ENCODE measurements at regions not wholly inside any gene's neighbourhood (a gene's known extent, or its start where the extent isn't known, plus 50 kb on each side); places are given as distances from the start of the nearest gene placed in this dataset.
"Not testable (repeated sequence)": the region's sequence is repeated elsewhere in the genome, so short reads cannot be mapped to it uniquely, and the experiment has no call there.

DNA sequence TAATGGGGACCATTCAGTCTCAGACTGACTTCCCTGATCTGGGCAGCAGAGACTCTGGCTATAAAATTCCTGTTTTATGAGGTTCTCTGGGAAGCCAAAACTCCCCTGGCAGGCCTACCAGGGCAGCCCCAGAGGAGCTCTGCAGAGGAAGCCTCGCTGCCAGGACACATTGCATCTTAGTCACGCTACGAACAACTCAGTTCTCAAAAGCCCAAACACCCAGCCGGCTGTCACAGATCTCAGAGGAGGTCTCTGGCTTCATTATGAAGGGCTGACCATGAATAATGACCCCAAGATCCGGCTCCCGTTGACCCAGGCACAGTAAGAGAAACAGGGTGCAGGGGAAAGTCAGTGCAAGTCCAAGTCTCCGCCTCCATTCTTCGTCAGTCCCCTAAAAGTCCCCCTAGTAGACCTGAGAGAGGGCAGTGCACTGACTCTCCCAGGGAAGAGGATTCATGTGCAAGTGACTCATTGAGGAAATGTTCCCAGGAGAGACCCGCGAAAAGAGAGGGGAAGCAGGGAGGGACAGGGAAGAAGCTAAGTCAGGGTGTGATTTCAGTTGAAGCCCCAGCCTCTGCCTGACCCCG is 212.3 kb downstream of the CYP26B1 start:
- no peak for DNase-seq

DNA sequence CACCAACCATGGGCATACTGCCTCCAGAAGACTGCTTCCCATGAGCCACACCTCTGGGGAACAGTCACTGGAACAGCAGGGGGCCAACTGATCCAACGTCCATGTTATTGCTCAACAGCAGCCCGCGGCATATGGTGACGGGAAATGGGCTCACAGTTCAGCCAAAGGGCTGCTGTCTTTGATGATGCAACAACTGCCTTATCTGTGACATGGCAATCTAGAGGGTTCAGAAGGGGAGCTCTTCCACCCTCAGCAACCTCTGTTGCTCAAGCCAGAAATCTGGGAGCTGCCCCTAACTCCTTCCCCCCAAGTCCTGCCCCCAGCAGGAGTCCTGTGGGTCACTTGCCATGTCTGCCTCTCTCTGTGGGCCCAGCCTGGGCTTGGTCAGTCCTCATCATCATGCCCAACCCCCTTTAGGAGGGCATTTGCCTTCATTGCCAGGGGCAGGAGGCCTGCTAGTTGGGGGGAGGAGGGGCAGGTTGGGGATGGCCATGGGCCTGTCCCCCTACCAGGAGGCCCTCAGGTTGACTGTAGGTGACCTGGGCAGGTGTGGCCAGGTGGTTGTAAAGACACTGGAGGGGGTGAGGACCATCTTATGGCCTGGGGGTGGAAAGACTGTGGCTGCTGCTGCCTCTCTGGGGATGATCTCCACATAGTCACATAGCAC is 212.9 kb downstream of the CYP26B1 start:
- DNase-seq, result no peak

DNA sequence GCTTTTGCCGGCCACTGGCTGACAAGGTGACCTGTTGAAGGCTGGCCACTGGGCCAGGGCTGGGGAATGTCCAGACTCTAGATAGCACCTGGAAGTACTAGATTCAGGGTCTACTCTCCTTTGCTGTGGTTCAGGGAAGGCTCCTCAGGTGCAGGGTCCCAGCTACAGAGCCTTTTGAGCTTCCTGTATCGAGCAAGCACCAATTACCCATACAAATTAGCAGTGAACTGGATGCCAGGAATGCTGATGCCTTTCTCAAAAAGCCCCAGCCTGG is 213.4 kb downstream of the CYP26B1 start:
- DNase-seq, result no peak

DNA sequence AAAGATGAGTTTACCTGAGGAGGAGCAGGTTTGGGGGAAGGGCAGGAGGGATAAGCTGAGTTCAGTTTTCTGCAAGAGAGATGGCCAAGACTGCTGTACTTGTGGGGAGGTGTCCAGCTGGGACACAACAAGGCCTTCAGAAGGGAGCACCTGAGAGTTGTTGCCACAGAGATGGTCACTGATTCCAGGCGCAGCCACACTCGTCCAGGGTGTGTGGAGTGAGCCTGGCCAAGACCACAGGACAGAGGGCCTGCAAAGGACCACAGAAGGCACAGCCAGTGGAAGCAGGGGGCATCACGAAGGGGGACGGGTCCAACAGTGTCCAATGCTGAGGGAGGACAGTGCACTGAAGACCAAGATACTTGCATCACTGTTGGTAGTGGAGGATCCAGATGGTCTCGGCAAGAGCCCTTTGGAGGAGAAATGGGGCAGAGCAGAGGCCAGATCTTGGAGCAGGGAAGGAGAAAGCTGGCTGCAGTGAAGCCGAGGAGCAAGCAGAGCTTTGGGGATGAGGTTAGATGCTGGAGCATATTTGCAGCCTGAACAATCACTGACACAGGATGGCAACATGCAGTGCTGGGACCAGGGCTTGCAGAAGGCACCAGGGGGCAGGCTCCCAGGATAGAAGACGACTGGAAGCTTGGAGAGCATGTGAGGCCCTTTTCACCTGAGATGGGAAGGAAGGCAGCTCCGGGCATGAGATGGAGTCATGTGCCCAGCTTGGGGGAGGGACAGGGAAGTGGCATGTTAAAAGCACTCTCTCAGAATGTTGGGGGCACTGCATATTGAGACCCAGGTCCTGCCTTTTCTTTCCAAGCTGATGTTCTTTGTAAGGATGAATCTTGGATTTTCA is 214.0 kb downstream of the CYP26B1 start:
- DNase-seq, result no peak

DNA sequence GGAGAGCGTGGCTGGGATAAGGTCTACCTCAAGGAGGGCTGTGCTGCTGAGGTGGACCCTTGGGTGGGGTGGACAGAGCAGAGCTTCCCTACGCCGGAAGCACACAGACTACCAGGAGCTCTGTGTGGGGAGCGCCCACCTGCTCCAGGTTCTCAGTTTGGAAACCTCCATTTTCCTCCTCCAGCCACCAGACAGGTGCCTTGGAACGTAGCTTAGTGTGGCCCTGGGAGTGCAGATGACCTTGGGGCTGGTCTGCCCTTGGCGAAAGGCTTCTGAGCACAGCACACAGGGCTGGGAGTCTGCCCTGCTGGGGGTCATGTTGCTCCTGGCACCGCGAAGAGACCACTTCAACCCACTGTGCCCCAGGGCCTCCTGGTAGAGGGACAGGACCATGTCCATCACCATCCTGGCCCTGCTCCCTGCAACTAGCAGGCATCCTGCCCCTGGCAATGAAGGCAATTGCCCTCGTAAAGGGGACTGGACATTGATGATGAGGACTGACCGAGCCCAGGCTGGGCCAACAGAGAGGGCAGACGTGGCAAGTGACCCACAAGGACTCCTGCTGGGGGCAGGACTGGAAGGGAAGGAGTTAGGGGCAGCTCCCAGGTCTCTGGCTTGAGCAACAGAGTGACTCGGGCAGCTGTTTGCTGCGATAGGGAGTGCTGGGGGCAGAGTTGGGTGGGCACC is 214.7 kb downstream of the CYP26B1 start:
- DNase-seq, result no peak

DNA sequence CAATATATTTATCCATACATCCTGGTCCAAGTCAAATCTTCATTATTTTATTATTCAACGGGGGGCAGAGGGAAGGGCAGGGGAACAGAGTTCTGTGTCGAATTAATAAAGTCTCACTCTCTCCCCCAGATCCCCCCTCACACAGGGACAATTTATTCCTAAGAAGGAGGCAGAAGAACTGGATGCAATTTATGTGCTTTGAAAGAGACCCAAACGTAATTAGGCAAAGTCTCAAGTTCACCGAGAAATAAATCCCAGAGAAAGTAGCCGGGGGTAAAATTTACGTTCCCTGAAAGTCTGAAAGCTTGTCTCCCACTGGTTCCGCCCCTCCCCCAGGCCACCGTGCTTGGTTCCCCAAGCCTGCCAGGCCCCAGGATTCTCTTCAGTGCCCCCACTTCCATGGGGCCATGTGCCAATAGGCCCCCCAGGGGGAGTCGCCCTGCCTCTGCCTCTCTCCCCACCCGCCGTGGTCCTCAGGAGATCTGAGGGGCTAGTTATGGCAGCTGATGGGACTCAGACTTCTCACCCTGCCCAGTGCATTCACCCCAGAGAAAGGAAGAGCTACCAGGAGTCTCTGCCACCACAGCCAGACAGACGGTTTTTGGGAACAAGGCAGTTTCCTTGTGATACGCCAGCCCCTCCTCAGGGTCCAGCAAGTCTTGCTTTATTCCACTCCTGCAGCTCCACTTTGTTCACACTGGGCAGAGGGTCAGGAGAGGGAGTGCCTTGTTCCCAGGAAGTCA is 215.5 kb downstream of the CYP26B1 start:
- no peak for DNase-seq

DNA sequence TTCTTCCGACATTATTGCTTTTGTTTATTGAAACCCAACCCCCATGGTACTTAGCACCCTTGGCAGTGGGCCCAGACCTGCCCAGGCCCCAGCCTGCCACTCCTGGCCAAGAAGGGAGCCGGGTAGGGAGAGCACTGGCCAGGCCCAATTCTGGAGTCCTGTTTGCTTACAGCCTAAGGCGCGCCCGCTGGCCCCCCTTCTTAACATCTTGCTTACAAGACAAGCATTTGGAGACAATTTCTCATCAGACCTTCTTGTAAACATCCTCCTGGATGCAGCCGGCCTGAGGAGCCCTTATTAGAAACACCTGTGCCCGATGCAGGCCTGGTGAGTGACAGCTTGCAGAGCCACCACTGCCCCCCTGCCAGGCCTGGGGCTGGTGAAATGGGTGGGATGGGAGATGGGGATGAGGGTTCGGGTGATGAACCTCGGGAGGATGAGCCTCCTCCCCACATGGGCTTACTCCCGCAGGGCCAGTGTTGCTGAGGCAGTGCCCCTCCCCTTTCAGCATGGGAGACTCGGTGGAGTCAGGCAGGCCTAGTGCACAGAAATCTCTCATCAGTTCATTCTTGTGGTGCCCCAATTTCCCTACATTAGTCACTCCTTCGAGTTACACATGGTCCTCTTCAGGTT is 217.5 kb downstream of the CYP26B1 start:
- no peak for DNase-seq

DNA sequence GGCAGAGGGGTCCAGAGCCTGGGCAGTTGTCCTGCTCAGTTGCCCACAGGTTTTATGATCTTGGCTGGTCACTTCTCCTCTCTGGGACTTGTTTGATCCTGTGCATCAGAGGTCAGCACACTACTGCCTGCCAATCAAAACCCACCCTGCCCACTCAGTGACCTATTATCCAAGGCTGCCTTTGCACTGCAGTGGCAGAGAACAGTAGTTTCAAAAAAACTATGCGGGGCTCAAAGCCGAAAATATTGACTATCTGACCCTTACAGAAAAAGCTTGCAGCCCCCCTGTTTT is 218.2 kb downstream of the CYP26B1 start:
- DNase-seq, result no peak

DNA sequence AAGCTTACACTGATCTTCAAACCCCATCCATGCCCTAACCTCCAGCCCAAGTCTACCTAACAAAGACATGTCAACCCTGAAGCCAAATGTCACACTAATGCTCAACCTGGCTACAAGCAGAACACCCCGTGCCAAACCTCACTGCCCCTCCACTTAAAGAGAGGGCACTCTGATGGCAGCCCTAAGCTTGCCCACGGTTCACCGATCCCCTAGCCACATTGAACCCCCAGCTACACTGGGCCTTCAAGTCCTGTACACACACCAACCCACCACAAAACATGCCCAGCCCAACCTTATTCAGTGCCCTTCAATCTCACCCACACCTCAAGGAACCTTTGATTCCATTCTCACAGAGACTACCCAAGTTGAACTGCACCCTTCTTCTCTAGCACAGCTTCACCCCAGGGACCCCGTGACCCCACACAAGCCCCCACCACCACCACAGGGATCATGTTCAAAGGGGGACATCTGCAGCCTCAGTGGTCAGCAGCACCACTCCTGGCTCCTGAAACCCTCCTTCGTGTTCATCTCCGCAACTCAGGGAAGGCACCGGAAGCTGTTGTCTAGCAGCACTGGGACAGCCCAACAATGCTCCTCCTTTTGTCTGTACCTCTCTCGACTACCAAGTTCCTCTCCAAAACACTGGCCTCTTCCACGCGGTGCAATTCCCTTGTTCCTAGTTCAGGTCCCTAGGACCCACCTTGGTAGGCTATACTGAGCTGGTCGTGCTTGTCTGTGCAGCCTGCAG is 218.8 kb downstream of the CYP26B1 start:
- no peak for DNase-seq

DNA sequence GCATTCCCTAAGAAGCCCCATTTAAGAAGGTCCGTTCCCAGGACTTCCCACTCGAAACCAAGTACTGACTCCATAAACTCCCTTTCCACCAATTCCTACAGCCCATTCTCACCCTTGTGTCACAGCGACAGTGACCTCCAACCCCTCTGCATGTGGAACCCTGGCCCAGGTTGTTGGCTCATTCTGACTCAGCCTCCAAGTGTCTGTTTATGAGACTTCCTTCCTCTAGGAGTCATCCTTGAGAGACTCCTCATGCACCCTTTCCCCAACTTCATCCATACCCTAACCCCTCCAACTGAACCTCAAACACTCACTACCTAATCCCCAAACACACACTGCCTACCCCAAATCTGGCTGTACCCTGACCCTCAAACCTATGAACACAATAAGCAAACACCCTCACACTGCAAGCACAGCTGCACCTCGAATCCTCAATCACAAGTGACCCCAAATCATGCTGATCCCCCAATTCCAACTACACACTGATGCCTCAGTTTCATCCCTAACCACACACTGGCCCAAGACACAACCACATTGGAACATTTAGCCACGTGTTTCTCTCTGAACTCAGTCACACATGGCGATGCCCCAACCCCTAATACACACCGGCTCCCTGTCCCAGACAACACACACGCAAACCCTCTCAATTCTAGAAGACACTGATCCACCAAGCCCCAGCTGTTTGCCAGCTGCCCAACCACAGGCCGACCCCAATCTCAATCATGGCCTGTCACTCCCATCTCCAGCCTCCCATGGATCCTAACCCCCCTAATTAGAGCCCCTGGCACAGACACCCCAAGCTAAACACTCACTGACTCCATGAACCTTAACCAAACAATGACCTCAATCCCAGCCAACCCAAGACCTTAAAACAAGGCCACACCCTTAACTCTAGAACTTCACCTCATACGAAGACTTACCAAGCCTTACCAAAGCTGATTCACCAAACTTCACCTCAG is 219.6 kb downstream of the CYP26B1 start:
- DNase-seq, result no peak

DNA sequence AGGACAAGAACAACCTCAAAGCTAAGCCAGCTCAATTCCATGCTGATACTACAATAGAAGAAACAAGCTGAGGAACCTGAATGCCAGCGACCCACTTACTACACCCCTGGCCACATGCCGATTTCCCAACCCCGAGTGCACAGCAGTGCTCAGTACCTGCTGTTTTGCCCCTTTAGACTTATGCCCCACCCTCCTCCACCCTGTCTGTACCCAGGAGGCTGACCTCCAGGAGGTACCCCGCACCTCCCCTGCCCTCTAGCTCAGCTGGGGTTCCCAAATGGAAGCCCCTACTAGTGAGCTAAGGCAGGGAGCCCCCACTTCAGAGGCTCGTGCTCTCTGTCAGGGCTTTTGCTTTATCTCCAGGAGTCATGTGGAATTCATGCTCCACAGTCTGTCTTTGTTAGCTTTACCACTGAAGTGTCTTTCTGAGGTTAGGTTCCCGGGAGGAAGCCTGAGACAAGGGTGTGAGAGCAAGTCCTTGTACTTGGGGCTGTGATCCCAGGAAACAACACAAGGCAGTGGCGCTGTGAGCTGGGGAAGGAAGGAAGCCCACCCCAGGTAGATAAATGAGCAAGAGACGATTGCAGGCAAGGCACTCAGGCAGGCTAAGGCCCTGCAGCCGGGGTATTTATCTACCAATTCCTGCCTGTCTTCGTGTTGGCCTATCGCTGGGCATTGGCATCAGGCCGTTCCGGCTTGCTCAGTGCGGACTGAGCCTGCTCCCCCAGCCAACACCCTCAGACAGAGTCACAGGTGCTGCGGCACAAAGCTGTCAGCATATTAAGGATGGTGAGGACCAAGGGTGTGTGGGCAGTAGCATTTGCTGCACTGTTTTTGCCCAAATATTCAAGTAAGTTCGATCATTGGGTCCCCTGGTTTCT is 220.5 kb downstream of the CYP26B1 start:
- no peak for DNase-seq

DNA sequence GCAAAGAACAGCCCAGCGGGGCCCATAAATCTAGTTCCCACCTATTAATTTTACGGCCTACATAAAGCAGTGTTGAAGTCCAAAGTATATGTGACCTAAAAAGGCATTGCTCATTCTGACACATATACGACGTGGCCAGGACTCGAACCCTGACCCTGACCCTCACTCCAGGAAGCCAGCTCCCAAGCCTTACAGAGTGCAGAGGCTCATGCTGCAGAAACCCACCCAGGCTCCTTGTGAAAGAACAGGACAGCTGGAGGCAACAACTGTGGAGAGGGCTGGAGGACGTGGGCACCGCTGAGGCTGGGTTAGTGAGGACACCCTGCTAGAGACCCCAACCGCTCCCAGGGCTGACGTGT is 221.6 kb downstream of the CYP26B1 start:
- DNase-seq, result no peak

DNA sequence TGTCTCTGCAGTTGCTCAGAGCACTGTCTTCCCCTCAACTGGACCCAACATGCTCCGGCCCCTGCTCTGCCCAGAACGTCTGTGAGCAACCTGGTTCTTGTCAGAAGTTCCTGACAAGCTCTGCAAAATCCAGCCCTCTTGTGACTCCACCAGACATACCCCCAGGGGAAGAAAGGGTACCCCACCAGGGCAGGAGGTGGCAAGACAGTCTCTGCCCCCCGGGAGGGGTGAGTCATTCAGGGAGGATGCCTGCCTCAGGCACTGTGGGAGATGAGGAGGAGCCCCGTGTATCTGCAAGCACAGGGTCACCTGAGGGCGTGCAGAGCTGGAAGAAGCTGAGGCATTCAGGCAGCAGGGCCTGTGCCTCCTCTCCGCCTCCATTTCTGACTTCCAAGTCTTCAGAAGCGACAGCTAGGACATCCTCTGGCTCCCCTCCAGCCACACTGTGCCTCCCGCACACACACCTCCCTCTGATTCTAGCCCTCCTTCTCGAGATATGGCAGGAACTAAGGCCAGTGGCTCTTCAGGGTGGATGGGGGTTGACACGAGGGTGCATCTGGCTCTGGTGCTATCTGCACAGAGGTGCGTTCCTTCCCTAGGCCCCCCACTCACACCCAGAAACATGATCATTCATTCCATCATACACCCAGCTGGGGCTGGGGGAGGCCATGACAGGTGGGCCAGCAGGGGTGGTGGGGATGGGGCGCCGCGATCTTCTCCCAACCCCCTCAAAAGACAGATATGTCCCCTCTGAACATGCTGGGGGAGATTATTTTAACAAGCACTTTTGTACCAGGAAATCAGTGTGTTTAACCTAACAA is 222.2 kb downstream of the CYP26B1 start:
- no peak for DNase-seq

DNA sequence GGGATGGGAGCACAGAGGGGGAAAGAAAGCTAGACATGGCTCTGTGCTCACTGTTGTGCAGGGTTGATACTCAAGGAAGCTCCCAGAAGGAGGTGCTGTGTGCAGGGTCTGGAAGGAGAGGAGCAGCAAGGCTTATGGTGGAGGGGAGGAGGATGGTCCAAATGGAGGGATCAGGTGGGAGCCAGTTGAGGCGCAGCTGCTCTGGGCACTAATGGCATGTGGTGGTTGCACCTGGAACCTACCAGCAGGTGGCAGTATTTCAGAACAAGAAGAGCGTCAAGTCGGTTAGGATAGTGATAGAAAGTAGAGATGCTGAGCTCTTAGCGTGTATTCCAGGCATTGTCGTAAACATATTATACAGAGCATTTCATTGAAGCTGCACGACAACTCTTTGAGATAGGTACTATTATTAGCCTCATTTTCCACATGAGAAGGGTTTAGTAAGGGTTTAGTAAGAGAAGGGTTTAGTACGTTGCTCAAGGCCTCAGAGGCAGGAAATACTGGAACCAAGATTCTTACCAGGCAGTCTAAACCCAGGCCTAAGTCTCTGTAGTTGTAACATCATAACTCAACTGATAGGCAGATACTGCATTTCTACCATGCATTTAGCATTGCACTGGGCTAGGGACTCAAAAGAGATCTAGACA is 223.7 kb downstream of the CYP26B1 start:
- peak; percentile 53 for DNase-seq

DNA sequence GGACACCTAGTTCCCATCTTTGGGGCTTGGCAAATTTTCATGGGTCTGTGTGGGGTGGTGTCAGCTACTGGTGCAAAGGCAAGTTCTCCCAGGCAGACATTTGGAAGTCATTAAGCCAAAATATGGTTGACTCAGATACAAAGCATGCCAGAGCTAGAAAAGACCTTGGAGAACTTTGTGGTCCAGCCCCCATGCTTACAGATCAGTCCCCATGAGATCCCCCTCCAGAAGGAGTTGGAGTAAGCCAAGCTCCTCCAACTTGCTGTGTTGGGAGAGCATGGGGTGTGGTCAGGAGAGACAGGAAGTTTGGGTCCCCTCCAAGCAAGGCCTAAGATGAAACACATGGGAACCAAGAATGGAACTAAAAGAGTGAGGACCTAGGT is 224.5 kb downstream of the CYP26B1 start:
- DNase-seq, result no peak

DNA sequence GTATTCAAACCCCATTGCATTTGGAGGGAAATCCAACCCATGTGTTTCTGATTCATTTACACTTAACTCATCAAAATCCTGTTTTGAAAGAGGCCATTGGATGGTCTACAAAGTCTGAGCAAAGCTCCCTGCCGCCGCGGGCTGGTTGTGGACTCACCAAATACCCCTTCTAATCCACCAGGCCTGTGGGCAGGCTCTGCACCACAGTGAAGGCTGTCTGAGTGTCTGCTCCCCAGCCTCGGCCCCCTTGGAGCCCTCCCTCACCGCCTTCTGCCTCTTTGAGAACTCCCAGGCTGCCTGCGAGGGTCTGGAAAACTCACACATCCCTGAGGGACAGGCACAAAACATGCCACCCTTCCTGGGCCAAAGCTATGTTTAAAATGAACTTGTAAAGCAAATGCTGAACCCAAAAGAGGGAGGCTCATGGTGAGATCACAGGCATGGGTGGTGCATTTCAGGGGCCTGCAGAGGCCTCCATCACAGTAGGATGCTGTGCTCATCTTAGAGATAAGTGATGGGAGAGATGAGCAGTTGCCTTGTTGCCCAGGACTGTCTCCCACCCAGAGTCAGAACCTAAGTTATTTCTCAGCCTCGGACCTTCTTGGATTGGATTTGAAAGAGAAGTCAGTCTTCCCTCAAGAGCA is 225.0 kb downstream of the CYP26B1 start:
- no peak for DNase-seq

DNA sequence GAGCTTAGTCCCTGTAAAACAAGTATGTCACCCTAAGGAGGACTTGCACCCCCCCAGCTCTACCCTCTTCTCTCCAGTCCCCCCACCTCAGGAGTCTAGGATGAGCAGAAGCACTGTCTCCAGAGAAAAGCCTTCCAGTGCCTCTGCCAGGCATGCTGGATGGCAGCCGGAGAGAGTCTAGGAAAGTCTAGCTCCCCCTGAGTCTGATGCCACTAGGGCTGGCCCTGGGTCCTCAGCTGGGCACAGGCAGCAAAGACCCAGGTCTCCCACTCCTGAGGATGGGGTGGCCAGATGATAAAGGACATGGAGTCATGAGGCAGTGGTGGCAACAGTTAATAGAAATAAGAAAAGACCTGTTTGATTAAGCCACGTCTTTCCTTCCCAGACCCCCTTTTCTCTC is 225.6 kb downstream of the CYP26B1 start:
- no peak for DNase-seq

DNA sequence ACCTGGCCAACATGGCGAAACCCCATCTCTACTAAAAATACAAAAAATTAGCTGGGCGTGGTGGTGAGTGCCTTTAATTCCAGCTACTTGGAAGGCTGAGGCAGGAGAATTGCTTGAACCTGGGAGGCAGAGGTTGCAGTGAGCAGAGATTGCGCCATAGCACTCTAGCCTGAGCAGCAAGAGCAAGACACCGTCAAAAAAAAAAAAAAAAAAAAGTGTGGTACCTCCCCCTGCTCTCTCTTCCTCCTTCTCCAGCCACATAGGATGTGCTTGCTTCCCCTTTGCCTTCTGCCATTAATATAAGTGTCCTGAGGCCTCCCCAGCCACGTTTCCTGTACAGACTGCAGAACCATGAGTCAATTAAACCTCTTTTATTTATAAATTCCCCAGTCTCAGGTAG is 226.8 kb downstream of the CYP26B1 start:
- DNase-seq, result not testable (repeated sequence)
